Activated T-helper 1 cell treated with anti-CD3 and anti-CD28 coated beads, Interleukin-12 subunit alpha, Interleukin-12 subunit beta, Interleukin-2, Interleukin-4 antibody, amounts not matched to agents 30 ng/mL and 10 ng/mL and 1 ng/mL, durations not matched to agents 14 hours and 24 hours and 36 hours (primary cell): ENCODE measurements at regions not wholly inside any gene's neighbourhood (a gene's known extent, or its start where the extent isn't known, plus 50 kb on each side); places are given as distances from the start of the nearest gene placed in this dataset.

Experiments used
- DNase-seq: peaks from one replicate; pipeline ENCODE4 v3.0.0; 2021; ENCODE audit warnings: low spot score
- H3K27ac Mint-ChIP-seq: one replicate; pipeline ENCODE4 v1.8.0; 2021; ENCODE audit warnings: mild to moderate bottlenecking, mixed read lengths
- H3K27me3 Mint-ChIP-seq: one replicate; pipeline ENCODE4 v1.8.0; 2022; ENCODE audit warnings: mild to moderate bottlenecking, moderate library complexity, mixed read lengths; ENCODE audit not compliant: insufficient read depth
- H3K36me3 Mint-ChIP-seq: one replicate; pipeline ENCODE4 v1.8.0; 2021; ENCODE audit warnings: low read depth, mixed read lengths
- H3K4me1 Mint-ChIP-seq: one replicate; pipeline ENCODE4 v1.8.0; 2021; ENCODE audit warnings: low read depth, mixed read lengths
- H3K4me3 Mint-ChIP-seq: one replicate; pipeline ENCODE4 v1.8.0; 2021; ENCODE audit warnings: mild to moderate bottlenecking, moderate library complexity, mixed read lengths
- H3K9me3 Mint-ChIP-seq: one replicate; pipeline ENCODE4 v1.8.0; 2021; ENCODE audit warnings: mixed read lengths
- intact Hi-C: fragments of 100-400 bp; cut with micrococcal nuclease; formaldehyde crosslinking; loops from one replicate; pipeline ENCODE4 v1.15.1; 2024

DNA sequence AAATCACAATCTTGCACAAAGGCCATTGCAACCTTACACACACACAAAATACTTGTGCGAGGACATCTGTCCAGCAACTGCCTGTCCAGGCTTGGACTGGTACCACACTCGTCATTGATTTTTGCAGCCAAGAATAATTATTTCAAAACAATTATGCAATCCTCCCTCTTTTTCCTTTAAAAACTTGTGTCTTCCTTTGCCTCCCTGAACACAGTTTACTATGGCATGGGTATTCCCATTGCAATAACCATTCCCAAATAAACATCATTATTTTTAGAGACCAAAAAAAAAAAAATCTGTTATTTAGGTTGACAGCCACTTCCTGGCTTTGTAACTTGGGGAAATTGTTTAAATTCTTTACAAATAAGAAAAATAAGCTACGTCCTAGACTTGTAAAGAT, 54.0 kb downstream of the C11orf91 start:
- Mint-ChIP-seq H3K27ac (no peak overlapping the region), H3K4me1 (no peaks in the 10 kb centered on the region), H3K4me3 (no peak overlapping the region), H3K36me3 (no peaks in the 10 kb centered on the region), H3K27me3 (peaks cover 12% of the 10 kb centered on the region), H3K9me3 (no peaks in the 10 kb centered on the region)
- intact Hi-C loops = no loop called here
- DNase-seq = no peak

DNA sequence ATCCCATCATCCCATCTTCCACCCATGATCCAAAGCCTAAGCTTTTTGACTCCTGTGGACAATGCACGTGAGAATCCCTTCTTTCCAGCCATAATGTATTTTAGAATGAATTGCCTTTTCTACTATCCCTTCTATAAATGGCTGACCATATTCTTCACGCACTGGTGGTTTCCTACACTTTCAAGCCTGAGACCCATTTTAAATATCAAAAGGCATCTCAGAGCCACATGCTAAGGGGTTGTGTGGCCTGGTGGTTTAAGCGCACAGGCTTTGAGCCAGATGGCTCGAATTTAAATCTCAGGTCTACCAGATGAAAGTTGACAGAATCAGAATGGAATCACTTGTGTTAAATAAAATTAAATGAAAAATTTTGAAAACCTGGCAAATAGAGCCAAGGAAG, 54.5 kb downstream of the C11orf91 start:
- Mint-ChIP-seq H3K4me3 (no peak overlapping the region), H3K9me3 (no peaks in the 10 kb centered on the region), H3K27me3 (peaks cover 12% of the 10 kb centered on the region), H3K27ac (no peak overlapping the region), H3K36me3 (no peaks in the 10 kb centered on the region), H3K4me1 (no peaks in the 10 kb centered on the region)
- DNase-seq = no peak
- intact Hi-C loops = no loop called here

DNA sequence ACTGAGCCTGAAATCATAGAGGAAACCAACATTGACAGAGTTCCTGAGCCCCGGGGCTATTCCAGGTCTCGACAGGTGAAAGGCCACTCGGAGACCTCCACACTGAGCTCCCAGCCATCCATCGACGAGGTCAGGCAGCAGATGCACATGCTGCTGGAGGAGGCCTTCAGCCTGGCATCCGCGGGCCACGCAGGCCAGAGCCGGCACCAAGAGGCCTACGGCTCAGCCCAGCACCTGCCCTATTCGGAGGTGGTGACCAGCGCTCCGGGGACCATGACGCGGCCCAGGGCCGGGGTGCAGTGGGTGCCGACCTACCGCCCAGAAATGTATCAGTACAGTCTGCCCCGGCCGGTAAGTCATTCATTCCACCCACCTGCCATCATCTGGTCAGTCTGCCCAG, 54.9 kb downstream of the C11orf91 start:
- intact Hi-C loops = no loop called here
- H3K9me3 Mint-ChIP-seq = no peaks in the 10 kb centered on the region
- H3K27me3 Mint-ChIP-seq = peaks cover 12% of the 10 kb centered on the region
- no peaks in the 10 kb centered on the region for H3K36me3 Mint-ChIP-seq
- no peaks in the 10 kb centered on the region for H3K4me1 Mint-ChIP-seq
- no peak overlapping the region for H3K27ac Mint-ChIP-seq
- H3K4me3 Mint-ChIP-seq = no peak overlapping the region
- DNase-seq = no peak

DNA sequence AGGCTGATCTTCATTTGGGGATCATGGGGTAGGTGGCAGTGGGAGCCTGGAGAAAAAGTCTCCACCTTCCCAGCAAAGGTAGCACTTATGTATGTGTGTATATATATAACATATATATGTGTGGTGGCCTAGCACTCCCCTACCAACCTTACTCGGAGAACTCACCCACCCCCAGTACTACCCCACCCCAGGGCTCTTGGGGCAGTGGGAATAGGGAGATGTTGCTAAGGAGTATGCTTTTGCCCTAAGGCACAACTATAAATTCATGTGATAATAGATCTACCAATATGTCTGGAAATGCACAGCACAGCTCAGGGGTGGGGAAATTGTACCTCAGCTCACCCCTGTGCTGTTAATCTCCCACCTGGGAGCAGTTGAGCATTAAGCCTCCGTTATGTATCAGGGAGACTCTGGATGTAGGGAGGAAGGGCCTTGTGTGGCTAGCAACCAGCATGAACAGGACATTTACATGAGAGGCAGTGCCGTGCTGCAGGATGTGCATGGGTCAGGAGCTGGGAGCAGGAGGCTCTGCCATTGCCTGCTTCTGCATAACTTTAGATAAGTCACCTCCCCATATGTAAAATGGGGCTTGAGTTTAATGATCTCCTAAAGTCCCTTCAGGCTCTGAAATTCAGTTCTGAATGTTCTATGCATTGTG, 57.3 kb downstream of the C11orf91 start:
- Mint-ChIP-seq H3K4me1 (no peaks in the 10 kb centered on the region), H3K27me3 (peaks cover 3% of the 10 kb centered on the region), H3K27ac (no peak overlapping the region), H3K36me3 (no peaks in the 10 kb centered on the region), H3K4me3 (no peak overlapping the region), H3K9me3 (peaks cover 3% of the 10 kb centered on the region)
- DNase-seq = no peak
- intact Hi-C loops = no loop called here

DNA sequence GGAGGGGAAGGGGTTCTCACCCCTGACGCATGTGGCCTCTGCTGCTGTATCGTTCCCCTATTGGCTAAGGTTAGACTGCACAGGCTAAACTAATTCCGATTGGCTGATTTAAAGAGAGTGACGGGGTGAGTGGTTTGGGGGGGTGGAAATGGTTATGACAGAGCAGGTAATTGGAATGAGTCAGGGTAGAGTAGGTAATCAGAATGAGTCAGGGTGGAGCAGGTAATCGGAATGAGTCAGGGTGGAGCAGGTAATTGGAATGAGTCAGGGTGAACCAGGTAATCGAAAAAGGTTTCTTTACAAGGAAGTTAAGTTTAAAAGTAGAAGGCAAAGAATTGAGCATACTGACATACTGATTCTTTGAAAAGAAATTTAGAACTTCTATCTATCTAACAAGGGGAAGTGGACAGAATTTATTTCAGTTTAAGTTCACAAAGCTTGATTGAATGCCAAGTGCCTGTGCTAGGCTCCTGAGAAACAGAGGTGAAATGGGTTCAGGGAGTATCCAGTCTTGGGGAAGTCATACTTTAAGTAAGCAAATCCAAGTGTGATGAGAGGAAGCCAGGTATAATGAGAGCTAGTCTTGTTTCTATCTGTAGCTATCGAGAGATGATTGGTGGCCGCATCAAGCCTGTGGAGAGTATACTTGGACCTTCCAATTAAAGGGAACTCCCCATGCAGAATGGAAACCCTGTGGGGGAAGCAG, 58.0 kb downstream of the C11orf91 start:
- Mint-ChIP-seq H3K27ac (no peak overlapping the region), H3K4me1 (no peaks in the 10 kb centered on the region), H3K9me3 (peaks cover 3% of the 10 kb centered on the region), H3K4me3 (no peak overlapping the region), H3K36me3 (no peaks in the 10 kb centered on the region), H3K27me3 (peaks cover 3% of the 10 kb centered on the region)
- no peak for DNase-seq
- intact Hi-C loops = no loop called here

DNA sequence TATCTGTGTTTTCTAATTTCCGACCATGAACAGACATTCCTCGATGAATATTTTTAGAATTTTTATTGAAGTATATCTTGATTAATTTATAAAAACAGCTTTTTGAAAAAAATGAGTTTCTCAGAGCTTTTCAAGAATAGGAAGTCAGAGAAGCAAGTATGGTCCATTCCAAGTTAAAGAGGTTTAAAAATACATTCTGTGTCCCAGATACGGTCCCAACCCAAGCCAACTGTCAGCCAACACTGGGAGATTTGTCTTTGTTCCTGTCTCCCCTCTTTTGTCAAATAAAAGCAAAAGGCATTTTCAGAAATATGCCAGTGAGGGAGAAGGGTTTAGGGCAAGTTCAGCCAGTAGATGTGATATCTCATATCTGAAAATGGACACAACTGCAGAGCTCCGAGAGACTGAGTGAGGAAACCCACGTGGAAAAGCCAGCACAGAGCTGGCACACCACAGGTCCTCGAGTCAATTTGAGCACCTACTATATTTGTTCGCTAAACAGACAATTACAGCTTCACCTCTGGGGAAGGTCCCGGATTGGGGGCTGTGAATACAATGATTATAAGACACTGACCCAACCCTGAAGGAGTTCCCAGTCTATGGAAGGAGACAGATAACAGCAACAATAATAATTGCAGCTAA, 59.8 kb downstream of the C11orf91 start:
- no peak for DNase-seq
- intact Hi-C loops = no loop called here
- H3K4me3 Mint-ChIP-seq = no peak overlapping the region
- H3K27me3 Mint-ChIP-seq = peaks cover 6% of the 10 kb centered on the region
- peaks cover 3% of the 10 kb centered on the region for H3K9me3 Mint-ChIP-seq
- H3K36me3 Mint-ChIP-seq = no peaks in the 10 kb centered on the region
- no peak overlapping the region for H3K27ac Mint-ChIP-seq
- no peaks in the 10 kb centered on the region for H3K4me1 Mint-ChIP-seq

DNA sequence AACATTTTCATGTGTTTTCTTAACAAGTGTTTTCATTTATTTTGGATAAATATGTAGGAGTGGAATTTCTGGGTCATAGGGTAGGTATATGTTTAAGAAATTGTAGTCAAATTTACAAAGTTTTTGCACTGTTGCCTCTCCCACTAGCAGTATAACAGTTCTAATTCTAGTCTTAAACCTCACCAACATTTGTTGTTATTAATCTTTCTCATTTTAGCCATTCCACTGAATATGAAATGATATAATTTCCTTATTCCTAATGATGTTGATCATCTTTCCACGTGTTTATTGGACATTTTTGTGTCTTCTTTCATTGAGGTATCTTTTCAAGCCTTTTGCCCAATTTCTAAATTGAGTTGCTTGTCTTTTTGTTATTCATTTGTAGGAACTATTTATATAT, 62.0 kb downstream of the C11orf91 start:
- Mint-ChIP-seq H3K4me3 (no peak overlapping the region), H3K27ac (no peak overlapping the region), H3K4me1 (no peaks in the 10 kb centered on the region), H3K27me3 (peaks cover 6% of the 10 kb centered on the region), H3K36me3 (no peaks in the 10 kb centered on the region), H3K9me3 (peaks cover 3% of the 10 kb centered on the region)
- intact Hi-C loops = no loop called here
- DNase-seq = no peak

DNA sequence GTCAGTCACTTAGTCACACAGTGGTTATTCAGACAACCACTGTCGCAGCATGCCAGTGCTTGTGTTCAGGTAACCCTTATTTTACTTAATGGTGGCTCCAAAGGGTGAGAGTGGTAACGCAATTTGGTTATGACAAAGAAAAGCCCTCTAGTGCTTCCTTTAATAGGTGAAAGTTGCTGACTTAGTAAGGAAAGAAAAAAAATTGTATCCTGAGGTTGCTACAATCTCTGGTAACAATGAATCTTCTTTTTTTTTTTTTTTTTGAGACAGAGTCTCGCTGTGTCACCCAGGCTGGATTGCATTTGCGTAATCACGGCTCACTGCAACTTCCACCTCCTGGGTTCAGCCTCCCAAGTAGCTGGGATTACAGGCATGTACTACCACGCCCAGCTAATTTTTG, 64.5 kb downstream of the C11orf91 start:
- intact Hi-C loops = no loop called here
- H3K27ac Mint-ChIP-seq = no peak overlapping the region
- H3K4me3 Mint-ChIP-seq = no peak overlapping the region
- no peaks in the 10 kb centered on the region for H3K36me3 Mint-ChIP-seq
- peaks cover 3% of the 10 kb centered on the region for H3K9me3 Mint-ChIP-seq
- H3K4me1 Mint-ChIP-seq = no peaks in the 10 kb centered on the region
- peaks cover 6% of the 10 kb centered on the region for H3K27me3 Mint-ChIP-seq
- DNase-seq = no peak

DNA sequence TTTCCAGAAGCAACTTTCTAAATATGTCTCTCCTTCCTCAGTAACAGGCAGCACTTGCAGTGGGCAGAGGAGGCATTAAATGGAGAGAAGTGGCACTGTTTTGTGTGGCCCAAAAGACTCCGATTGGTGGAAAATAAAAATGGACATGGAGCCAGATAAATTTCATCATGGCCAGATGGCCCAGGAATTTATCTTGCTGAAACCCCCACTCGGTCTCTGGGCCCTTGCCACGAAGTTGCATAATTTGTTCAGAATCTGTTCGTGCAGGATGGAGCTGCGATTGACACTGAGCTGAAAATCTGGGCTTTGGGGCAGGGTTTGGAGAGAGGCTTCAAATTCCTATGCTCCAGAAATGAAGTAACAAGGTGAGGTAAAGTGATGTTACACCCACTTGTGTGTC, 65.5 kb downstream of the C11orf91 start:
- Mint-ChIP-seq H3K9me3 (peaks cover 3% of the 10 kb centered on the region), H3K27me3 (peaks cover 6% of the 10 kb centered on the region), H3K27ac (no peak overlapping the region), H3K36me3 (no peaks in the 10 kb centered on the region), H3K4me1 (no peaks in the 10 kb centered on the region), H3K4me3 (no peak overlapping the region)
- DNase-seq = no peak
- intact Hi-C loops = no loop called here

DNA sequence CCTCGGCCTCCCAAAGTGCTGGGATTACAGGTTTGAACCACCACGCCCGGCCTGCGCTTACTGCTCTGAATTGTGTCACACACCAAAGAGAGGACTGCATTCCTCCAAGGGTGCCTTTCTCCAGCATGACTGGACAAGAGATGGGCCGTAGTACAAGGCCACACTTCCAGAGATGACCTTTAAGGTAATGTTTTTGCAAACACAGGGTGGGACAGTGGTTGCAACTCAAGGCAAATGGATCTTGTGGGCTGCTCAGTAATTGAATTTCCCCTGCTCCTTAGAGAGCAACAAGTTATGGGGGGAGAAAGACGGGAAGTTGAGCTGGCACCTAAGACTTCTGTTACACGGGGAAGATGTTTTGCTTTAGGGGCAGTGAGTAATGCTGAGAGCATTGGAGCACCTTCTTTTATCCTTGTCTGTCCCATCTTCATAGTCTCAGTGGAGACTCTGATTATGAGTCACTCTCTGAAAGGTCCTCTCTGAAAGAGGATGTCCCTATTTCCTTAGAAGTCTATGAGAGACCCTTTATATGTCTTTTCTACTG, 66.3 kb downstream of the C11orf91 start:
- H3K4me1 Mint-ChIP-seq = no peaks in the 10 kb centered on the region
- peaks cover 6% of the 10 kb centered on the region for H3K27me3 Mint-ChIP-seq
- no peak overlapping the region for H3K4me3 Mint-ChIP-seq
- DNase-seq = no peak
- intact Hi-C loops = no loop called here
- no peaks in the 10 kb centered on the region for H3K36me3 Mint-ChIP-seq
- peaks cover 3% of the 10 kb centered on the region for H3K9me3 Mint-ChIP-seq
- no peak overlapping the region for H3K27ac Mint-ChIP-seq

DNA sequence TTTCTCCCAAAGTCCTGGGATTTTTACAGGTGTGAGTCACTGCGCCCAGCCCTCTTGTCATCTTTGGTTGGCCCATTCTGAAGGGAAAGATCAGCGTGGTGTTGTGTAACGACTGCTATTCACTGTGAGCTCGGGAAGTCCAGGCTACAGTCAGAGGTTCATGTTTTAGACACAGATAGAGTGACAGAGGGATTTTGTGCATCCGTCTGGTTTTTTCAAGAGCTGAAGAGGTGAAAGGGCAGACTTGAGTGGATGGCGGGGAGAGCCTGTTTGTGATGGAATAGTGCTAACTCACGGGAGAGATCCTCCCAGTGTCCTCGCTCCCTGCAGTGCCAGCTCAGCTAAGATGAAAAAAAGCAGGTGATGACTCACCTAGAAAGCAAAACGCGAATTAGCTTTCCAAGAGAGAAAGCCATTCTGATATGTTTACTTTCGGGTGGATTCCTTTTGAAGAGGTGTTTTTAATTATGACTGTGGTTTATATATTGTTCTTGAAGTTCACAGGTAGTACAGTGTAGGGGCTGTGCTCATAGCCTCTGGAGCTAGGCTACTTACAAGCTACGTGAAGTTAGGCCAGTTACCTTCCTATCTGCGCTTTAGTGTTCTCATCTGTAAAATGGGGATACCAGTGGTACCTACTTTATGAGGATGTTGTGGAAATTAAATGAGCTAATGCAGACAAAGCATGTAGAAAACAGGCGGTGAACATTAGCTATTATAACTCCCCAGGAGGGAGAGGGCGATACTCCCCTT, 67.2 kb downstream of the C11orf91 start:
- Mint-ChIP-seq H3K36me3 (no peaks in the 10 kb centered on the region), H3K4me3 (no peak overlapping the region), H3K27ac (no peak overlapping the region), H3K4me1 (no peaks in the 10 kb centered on the region), H3K9me3 (no peaks in the 10 kb centered on the region), H3K27me3 (peaks cover 6% of the 10 kb centered on the region)
- DNase-seq = no peak
- intact Hi-C loops = no loop called here

DNA sequence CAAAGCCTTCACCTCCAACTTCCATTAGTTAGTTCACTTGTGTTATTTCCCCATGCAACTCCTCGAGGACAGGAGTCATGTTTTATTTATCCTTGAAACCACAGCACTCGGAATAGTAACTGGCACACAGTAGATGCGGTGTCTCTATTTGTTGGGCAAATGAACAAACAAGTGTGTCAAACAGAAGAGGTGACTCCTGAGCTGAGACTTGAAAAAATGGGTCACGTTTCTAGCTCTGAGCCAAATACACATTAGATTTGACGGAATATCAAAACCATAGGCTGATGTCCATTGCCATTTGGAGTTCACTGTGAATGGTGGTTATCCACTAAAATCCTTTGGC, 68.9 kb downstream of the C11orf91 start:
- H3K4me1 Mint-ChIP-seq = no peaks in the 10 kb centered on the region
- H3K9me3 Mint-ChIP-seq = no peaks in the 10 kb centered on the region
- no peaks in the 10 kb centered on the region for H3K36me3 Mint-ChIP-seq
- H3K27me3 Mint-ChIP-seq = peaks cover 3% of the 10 kb centered on the region
- no peak for DNase-seq
- no peak overlapping the region for H3K27ac Mint-ChIP-seq
- no peak overlapping the region for H3K4me3 Mint-ChIP-seq
- intact Hi-C loops = no loop called here
